GM12864 (cell line): ENCODE measurements at regions not wholly inside any gene's neighbourhood (a gene's known extent, or its start where the extent isn't known, plus 50 kb on each side); places are given as distances from the start of the nearest gene placed in this dataset.
"Not testable (repeated sequence)": the region's sequence is repeated elsewhere in the genome, so short reads cannot be mapped to it uniquely, and the experiment has no call there.

Experiments
- DNase-seq: peaks from one replicate; pipeline ENCODE4 v3.0.0-alpha.2; 2011; ENCODE audit warnings: low read depth
- H3K4me3 ChIP-seq: 2 replicates; pipeline ENCODE4 v1.5.1; 2011; ENCODE audit warnings: mild to moderate bottlenecking, low read depth, low read length, control low read depth
- TF ChIP-seq, protein P1 (sequence below): IDR thresholded peaks from 2 replicates; pipeline ENCODE4 v1.5.1; 2011; ENCODE audit warnings: low read depth, mild to moderate bottlenecking, moderate library complexity, low read length, control low read depth, inconsistent platforms; ENCODE audit errors: missing control alignments

GRCh38 chr2:12014088-12014960, 267.9 kb downstream of the LPIN1 start:
- DNase-seq, result no peak
- H3K4me3 ChIP-seq, result no peak overlapping the region
- TF ChIP-seq, protein P1, sequence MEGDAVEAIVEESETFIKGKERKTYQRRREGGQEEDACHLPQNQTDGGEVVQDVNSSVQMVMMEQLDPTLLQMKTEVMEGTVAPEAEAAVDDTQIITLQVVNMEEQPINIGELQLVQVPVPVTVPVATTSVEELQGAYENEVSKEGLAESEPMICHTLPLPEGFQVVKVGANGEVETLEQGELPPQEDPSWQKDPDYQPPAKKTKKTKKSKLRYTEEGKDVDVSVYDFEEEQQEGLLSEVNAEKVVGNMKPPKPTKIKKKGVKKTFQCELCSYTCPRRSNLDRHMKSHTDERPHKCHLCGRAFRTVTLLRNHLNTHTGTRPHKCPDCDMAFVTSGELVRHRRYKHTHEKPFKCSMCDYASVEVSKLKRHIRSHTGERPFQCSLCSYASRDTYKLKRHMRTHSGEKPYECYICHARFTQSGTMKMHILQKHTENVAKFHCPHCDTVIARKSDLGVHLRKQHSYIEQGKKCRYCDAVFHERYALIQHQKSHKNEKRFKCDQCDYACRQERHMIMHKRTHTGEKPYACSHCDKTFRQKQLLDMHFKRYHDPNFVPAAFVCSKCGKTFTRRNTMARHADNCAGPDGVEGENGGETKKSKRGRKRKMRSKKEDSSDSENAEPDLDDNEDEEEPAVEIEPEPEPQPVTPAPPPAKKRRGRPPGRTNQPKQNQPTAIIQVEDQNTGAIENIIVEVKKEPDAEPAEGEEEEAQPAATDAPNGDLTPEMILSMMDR, result no peak

DNA sequence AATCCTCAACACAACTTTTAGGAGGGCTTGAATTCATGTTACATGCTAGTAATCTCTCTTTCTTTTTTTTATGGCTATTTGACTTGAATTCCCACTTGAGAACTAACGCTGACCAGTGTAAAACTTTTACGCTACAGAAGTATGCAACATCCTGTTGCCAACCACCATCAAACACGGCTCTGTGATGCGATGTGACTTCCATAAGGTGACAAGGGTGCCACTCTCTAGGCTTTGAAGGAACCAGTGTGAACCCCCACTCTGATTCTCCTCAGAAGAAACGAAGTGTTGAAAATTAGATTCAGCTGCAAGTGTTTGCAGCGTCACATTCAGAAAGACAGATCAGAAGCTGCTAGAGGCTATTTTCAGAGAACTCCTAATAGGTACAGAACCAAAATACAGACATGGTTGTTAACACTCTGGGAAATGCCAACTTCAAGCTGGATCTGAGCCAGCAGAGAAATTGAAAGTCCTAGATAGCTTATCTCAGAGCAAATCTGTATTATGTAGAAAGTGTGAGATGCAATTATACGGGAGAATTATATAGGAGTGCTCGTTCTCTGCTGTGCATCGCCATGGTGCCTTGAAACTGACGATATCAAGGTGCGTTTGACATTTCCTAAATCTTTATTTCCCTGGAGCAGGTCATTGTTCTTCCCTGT, 271.2 kb downstream of the LPIN1 start:
- TF ChIP-seq, protein P1, result no peak
- no peak overlapping the region for H3K4me3 ChIP-seq
- DNase-seq, result no peak

GRCh38 chr2:12018726-12019125, 272.3 kb downstream of the LPIN1 start:
- not testable (repeated sequence) for DNase-seq, H3K4me3 ChIP-seq

DNA sequence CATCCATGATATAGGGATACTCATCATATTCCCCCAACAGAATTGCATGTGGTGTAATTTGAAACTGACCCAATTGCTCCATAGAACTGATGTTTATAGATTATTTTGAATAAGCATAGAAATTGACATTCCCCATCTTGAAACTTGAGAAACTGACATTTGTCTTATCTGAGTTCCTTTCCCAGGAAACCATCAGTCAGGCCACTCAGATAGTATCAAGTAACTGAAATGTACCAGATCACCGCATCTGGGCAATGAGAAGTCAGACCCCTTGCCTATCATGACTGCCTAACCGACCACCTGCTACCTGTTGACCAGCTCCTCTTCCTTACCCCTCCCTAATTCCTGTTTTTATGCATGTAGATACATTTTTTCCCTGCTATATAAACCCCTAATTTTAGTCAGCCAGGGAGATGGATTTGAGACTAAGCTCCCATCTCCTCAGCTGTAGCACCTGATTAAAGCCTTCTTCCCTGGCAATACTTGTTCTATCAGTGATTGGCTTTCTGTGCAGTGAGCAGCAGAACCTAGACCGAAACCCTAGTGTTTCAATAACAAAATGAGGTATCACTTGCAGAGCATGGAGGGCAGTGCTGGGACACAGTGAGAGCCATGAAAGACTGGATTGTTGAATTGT, 274.5 kb downstream of the LPIN1 start:
- H3K4me3 ChIP-seq, result no peak overlapping the region
- no peak for DNase-seq
- TF ChIP-seq, protein P1, result no peak

- DNase-seq, H3K4me3 ChIP-seq: not testable (repeated sequence)
Measured at GRCh38 chr2:12024197-12024907, 277.9 kb downstream of the LPIN1 start.

- no peak for DNase-seq
- TF ChIP-seq, protein P1, result no peak
- no peak overlapping the region for H3K4me3 ChIP-seq
Measured at GRCh38 chr2:12027136-12027535, 280.7 kb downstream of the LPIN1 start.

GRCh38 chr2:12031866-12032265, 285.4 kb downstream of the LPIN1 start:
- no peak overlapping the region for H3K4me3 ChIP-seq
- TF ChIP-seq, protein P1, result no peak
- DNase-seq, result no peak
